ENCODE measurements at regions not wholly inside any gene's neighbourhood (a gene's known extent, or its start where the extent isn't known, plus 50 kb on each side); places are given as distances from the start of the nearest gene placed in this dataset.

DNA sequence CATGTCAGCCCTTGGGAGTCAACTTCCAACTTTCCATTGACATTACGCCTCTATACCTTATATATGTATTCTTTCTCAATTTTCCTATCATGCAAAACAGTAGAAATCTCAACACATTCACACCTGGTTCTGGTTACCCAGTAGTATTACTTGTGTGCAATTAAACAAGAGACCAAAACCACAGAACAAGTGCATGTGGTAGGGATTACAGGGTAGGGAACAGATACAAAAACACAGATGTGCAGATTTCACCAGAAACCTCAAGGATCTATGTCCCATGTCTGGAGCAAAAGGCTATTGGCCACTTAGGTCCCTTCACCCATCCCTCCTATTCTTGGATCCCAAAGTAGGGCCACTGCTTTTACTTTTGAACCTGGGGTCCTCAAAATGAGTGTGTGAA lies 143.6 kb upstream of the ZCCHC13 start:
- TF ChIP-seq, protein P1, sequence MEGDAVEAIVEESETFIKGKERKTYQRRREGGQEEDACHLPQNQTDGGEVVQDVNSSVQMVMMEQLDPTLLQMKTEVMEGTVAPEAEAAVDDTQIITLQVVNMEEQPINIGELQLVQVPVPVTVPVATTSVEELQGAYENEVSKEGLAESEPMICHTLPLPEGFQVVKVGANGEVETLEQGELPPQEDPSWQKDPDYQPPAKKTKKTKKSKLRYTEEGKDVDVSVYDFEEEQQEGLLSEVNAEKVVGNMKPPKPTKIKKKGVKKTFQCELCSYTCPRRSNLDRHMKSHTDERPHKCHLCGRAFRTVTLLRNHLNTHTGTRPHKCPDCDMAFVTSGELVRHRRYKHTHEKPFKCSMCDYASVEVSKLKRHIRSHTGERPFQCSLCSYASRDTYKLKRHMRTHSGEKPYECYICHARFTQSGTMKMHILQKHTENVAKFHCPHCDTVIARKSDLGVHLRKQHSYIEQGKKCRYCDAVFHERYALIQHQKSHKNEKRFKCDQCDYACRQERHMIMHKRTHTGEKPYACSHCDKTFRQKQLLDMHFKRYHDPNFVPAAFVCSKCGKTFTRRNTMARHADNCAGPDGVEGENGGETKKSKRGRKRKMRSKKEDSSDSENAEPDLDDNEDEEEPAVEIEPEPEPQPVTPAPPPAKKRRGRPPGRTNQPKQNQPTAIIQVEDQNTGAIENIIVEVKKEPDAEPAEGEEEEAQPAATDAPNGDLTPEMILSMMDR (tag by site-specific recombination; IDR thresholded peaks at IDR 0.05): no peak
- TF ChIP-seq MZF1 (tag by site-specific recombination; IDR thresholded peaks at IDR 0.05; ENCODE audit: borderline replicate concordance) (no peak), ZBTB21 (tag by site-specific recombination; IDR thresholded peaks at IDR 0.05) (no peak), ZNF24 (tag by site-specific recombination; IDR thresholded peaks at IDR 0.05) (no peak), ZNF530 (tag by site-specific recombination; IDR thresholded peaks at IDR 0.05; ENCODE audit: low read depth) (no peak), ZNF274 (IDR thresholded peaks at IDR 0.05; ENCODE audit: low read length) (no peak), ZNF274 (tag by site-specific recombination; IDR thresholded peaks at IDR 0.05; ENCODE audit: borderline replicate concordance) (no peak)
- TF ChIP-seq, protein P2, sequence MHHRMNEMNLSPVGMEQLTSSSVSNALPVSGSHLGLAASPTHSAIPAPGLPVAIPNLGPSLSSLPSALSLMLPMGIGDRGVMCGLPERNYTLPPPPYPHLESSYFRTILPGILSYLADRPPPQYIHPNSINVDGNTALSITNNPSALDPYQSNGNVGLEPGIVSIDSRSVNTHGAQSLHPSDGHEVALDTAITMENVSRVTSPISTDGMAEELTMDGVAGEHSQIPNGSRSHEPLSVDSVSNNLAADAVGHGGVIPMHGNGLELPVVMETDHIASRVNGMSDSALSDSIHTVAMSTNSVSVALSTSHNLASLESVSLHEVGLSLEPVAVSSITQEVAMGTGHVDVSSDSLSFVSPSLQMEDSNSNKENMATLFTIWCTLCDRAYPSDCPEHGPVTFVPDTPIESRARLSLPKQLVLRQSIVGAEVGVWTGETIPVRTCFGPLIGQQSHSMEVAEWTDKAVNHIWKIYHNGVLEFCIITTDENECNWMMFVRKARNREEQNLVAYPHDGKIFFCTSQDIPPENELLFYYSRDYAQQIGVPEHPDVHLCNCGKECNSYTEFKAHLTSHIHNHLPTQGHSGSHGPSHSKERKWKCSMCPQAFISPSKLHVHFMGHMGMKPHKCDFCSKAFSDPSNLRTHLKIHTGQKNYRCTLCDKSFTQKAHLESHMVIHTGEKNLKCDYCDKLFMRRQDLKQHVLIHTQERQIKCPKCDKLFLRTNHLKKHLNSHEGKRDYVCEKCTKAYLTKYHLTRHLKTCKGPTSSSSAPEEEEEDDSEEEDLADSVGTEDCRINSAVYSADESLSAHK (tag by site-specific recombination; IDR thresholded peaks at IDR 0.05): no peak
- TF ChIP-seq, protein P3, sequence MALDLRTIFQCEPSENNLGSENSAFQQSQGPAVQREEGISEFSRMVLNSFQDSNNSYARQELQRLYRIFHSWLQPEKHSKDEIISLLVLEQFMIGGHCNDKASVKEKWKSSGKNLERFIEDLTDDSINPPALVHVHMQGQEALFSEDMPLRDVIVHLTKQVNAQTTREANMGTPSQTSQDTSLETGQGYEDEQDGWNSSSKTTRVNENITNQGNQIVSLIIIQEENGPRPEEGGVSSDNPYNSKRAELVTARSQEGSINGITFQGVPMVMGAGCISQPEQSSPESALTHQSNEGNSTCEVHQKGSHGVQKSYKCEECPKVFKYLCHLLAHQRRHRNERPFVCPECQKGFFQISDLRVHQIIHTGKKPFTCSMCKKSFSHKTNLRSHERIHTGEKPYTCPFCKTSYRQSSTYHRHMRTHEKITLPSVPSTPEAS (tag by site-specific recombination; IDR thresholded peaks at IDR 0.05): no peak
- TF ChIP-seq, protein P4, sequence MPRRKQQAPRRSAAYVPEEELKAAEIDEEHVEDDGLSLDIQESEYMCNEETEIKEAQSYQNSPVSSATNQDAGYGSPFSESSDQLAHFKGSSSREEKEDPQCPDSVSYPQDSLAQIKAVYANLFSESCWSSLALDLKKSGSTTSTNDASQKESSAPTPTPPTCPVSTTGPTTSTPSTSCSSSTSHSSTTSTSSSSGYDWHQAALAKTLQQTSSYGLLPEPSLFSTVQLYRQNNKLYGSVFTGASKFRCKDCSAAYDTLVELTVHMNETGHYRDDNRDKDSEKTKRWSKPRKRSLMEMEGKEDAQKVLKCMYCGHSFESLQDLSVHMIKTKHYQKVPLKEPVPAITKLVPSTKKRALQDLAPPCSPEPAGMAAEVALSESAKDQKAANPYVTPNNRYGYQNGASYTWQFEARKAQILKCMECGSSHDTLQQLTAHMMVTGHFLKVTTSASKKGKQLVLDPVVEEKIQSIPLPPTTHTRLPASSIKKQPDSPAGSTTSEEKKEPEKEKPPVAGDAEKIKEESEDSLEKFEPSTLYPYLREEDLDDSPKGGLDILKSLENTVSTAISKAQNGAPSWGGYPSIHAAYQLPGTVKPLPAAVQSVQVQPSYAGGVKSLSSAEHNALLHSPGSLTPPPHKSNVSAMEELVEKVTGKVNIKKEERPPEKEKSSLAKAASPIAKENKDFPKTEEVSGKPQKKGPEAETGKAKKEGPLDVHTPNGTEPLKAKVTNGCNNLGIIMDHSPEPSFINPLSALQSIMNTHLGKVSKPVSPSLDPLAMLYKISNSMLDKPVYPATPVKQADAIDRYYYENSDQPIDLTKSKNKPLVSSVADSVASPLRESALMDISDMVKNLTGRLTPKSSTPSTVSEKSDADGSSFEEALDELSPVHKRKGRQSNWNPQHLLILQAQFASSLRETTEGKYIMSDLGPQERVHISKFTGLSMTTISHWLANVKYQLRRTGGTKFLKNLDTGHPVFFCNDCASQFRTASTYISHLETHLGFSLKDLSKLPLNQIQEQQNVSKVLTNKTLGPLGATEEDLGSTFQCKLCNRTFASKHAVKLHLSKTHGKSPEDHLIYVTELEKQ (tag by site-specific recombination; IDR thresholded peaks at IDR 0.05; ENCODE audit: borderline replicate concordance): no peak

Data from HEK293 (cell line).